SU-DHL-6 (cell line): ENCODE measurements at regions not wholly inside any gene's neighbourhood (a gene's known extent, or its start where the extent isn't known, plus 50 kb on each side); places are given as distances from the start of the nearest gene placed in this dataset.

Source experiments
- H2AFZ ChIP-seq: fragments of 200-600 bp; sonication (generic); 2 replicates; pipeline ENCODE4 v1.6.1; 2014; ENCODE audit warnings: low read depth, mild to moderate bottlenecking, moderate library complexity, mixed read lengths, antibody characterized with exemption, low read length; ENCODE audit not compliant: severe bottlenecking
- H3F3A ChIP-seq: fragments of 200-600 bp; shearing (Covaris generic); 2 replicates; pipeline ENCODE4 v1.6.0; 2016; ENCODE audit warnings: antibody characterized with exemption, mild to moderate bottlenecking; ENCODE audit not compliant: insufficient read depth
- H3K27ac ChIP-seq: fragments of 200-600 bp; sonication (generic); 2 replicates; pipeline ENCODE4 v1.5.1; 2016; ENCODE audit warnings: low read depth, mild to moderate bottlenecking, low read length, moderate library complexity, mixed read lengths
- H3K27me3 ChIP-seq: fragments of 200-600 bp; sonication (generic), shearing (Covaris generic); 2 replicates; pipeline ENCODE4 v1.6.0; 2014; ENCODE audit warnings: mild to moderate bottlenecking, low read length
- H3K36me3 ChIP-seq: fragments of 200-600 bp; sonication (generic); 2 replicates; pipeline ENCODE4 v1.6.1; 2014; ENCODE audit warnings: mild to moderate bottlenecking, low read length, mixed read lengths
- H3K4me2 ChIP-seq: fragments of 300-600, 200-600 bp; shearing (Covaris generic), sonication (generic); 2 replicates; pipeline ENCODE4 v1.6.0; 2014; ENCODE audit warnings: low read length, low read depth, mild to moderate bottlenecking; ENCODE audit not compliant: poor library complexity, severe bottlenecking
- H3K4me3 ChIP-seq: fragments of 200-600 bp; sonication (generic); 2 replicates; pipeline ENCODE4 v1.5.1; 2014; ENCODE audit warnings: antibody characterized with exemption, low read length, mild to moderate bottlenecking, mixed read lengths; ENCODE audit not compliant: insufficient read depth, poor library complexity, severe bottlenecking
- H3K79me2 ChIP-seq: fragments of 200-600 bp; sonication (generic); 2 replicates; pipeline ENCODE4 v1.6.1; 2014; ENCODE audit warnings: mild to moderate bottlenecking, low read length, moderate library complexity; ENCODE audit not compliant: insufficient read depth
- H3K9ac ChIP-seq: fragments of 200-600 bp; sonication (generic); 2 replicates; pipeline ENCODE4 v1.7.0; 2014; ENCODE audit warnings: mild to moderate bottlenecking, low read length
- H3K9me2 ChIP-seq: fragments of 200-600 bp; sonication (generic); replicated peaks from 2 replicates; pipeline ENCODE4 v1.6.1; 2014; ENCODE audit warnings: low read length; ENCODE audit not compliant: insufficient read depth
- H3K9me3 ChIP-seq: fragments of 200-600 bp; sonication (generic); 2 replicates; pipeline ENCODE4 v1.6.1; 2014; ENCODE audit warnings: low read length, mixed read lengths; ENCODE audit not compliant: insufficient read depth
- H4K20me1 ChIP-seq: fragments of 200-600 bp; sonication (generic); 2 replicates; pipeline ENCODE4 v1.6.1; 2014; ENCODE audit warnings: low read depth, mild to moderate bottlenecking, antibody characterized with exemption, low read length, moderate library complexity, mixed read lengths
- EZH2phosphoT487 ChIP-seq: fragments of 200-600 bp; sonication (generic), shearing (Covaris generic); conservative IDR thresholded peaks from 2 replicates; pipeline ENCODE4 v1.6.1; 2018; ENCODE audit warnings: mild to moderate bottlenecking, antibody characterized with exemption, low read length, moderate library complexity, mixed read lengths
- TF ChIP-seq, protein P1 (sequence below): fragments of 200-600 bp; sonication (generic); IDR thresholded peaks from one replicate; pipeline ENCODE4 v1.5.1; 2017; ENCODE audit warnings: antibody characterized with exemption, mild to moderate bottlenecking, low read length, moderate library complexity; ENCODE audit not compliant: insufficient read depth, poor library complexity, severe bottlenecking

DNA sequence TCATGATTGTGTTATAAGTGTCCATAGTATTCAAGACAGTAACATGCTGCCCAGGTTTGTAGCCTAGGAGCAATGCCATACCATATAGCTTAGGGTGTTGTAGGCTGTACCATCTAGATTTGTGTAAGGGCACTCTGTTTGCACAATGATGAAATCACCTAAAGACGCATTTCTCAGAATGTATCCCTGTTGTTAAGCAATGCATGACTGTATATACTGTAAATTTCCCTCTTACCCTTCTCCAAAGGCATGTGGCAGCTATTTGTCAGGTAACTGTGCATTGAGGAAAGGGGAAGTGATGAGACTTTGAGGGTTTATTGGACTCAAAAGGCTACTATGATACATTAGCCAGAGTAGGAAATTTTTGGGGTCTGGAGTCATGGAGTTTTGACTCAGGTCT lies 180.8 kb downstream of the VAPA start:
- Histone ChIP-seq H3K79me2 (no peaks in the 10 kb centered on the region), H3K27me3 (no peaks in the 10 kb centered on the region)

DNA sequence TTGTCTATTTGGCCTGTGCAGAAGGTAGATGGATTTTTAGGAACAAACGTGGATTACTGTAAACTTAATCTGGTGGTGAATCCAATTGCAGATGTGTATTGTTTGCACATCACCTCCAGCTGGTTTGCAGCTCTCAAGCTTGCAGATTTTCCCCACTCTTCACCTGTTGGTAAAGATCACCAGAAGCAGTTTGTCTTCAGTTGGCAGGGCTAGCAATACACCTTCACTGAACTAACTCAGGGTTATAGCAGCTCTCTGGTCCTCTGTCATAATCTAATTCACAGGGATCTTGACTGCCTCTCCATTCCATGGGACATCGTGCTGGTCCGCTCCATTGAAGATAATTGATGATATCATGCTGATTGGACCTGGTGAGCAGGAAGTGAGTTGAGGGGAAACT lies 181.5 kb downstream of the VAPA start:
- no peak overlapping the region for H3K27ac ChIP-seq
- H2AFZ ChIP-seq = no peak overlapping the region
- no peaks in the 10 kb centered on the region for H3K9me2 ChIP-seq
- no peaks in the 10 kb centered on the region for H3K36me3 ChIP-seq
- no peaks in the 10 kb centered on the region for H3K9me3 ChIP-seq
- TF ChIP-seq EZH2phosphoT487 = no peak
- TF ChIP-seq, protein P1, sequence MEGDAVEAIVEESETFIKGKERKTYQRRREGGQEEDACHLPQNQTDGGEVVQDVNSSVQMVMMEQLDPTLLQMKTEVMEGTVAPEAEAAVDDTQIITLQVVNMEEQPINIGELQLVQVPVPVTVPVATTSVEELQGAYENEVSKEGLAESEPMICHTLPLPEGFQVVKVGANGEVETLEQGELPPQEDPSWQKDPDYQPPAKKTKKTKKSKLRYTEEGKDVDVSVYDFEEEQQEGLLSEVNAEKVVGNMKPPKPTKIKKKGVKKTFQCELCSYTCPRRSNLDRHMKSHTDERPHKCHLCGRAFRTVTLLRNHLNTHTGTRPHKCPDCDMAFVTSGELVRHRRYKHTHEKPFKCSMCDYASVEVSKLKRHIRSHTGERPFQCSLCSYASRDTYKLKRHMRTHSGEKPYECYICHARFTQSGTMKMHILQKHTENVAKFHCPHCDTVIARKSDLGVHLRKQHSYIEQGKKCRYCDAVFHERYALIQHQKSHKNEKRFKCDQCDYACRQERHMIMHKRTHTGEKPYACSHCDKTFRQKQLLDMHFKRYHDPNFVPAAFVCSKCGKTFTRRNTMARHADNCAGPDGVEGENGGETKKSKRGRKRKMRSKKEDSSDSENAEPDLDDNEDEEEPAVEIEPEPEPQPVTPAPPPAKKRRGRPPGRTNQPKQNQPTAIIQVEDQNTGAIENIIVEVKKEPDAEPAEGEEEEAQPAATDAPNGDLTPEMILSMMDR = no peak
- no peak overlapping the region for H3K9ac ChIP-seq
- no peaks in the 10 kb centered on the region for H3F3A ChIP-seq
- no peaks in the 10 kb centered on the region for H4K20me1 ChIP-seq
- no peak overlapping the region for H3K4me3 ChIP-seq
- no peak overlapping the region for H3K4me2 ChIP-seq
- H3K79me2 ChIP-seq = no peaks in the 10 kb centered on the region
- no peaks in the 10 kb centered on the region for H3K27me3 ChIP-seq

More for the DNA sequence above, 180.8 kb downstream of the VAPA start:
- H3K4me3 ChIP-seq = no peak overlapping the region
- no peak overlapping the region for H3K27ac ChIP-seq
- no peaks in the 10 kb centered on the region for H3K9me3 ChIP-seq
- H4K20me1 ChIP-seq = no peaks in the 10 kb centered on the region
- no peaks in the 10 kb centered on the region for H3K9me2 ChIP-seq
- no peak overlapping the region for H3K9ac ChIP-seq
- TF ChIP-seq, protein P1 = no peak
- TF ChIP-seq EZH2phosphoT487 = no peak
- no peaks in the 10 kb centered on the region for H3F3A ChIP-seq
- no peak overlapping the region for H3K4me2 ChIP-seq
- no peak overlapping the region for H2AFZ ChIP-seq
- no peaks in the 10 kb centered on the region for H3K36me3 ChIP-seq

DNA sequence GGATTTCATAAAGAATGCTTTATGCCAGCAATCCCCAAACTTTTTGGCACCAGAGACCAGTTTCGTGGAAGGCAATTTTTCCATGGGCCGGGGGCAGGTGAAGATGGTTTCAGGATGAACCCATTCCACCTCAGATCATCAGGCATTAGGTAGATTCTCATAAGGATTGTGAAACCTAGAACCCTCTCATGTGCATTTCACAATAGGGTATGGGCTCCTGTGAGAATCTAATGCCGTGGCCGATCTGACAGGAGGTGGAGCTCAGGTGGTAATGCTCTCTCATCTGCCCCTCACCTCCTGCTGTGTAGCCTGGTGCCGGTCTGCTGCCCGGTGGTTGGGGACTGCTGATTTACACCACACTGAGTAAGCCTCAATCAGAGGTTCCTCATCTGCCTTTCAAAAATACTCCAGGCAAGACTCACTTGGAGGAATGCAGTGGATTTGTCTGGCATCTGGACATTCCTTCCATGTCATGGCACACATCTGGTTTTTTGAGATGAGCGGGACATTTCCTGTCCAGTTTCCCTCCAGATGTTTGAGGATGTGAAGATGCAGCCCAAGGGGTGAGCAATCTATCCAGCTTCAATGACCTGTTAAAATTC lies 185.8 kb downstream of the VAPA start:
- no peaks in the 10 kb centered on the region for H4K20me1 ChIP-seq

More for the DNA sequence above, 185.8 kb downstream of the VAPA start:
- H3K9me3 ChIP-seq = no peaks in the 10 kb centered on the region
- no peak for TF ChIP-seq EZH2phosphoT487
- TF ChIP-seq, protein P1 = no peak
- H2AFZ ChIP-seq = no peak overlapping the region
- H3K4me2 ChIP-seq = no peak overlapping the region
- H3K36me3 ChIP-seq = no peaks in the 10 kb centered on the region
- H3K9me2 ChIP-seq = no peaks in the 10 kb centered on the region
- H3K27me3 ChIP-seq = no peaks in the 10 kb centered on the region
- H3K4me3 ChIP-seq = no peak overlapping the region
- no peak overlapping the region for H3K9ac ChIP-seq
- H3F3A ChIP-seq = no peaks in the 10 kb centered on the region
- H3K79me2 ChIP-seq = no peaks in the 10 kb centered on the region
- no peak overlapping the region for H3K27ac ChIP-seq
